ENCODE measurements at regions not wholly inside any gene's neighbourhood (a gene's known extent, or its start where the extent isn't known, plus 50 kb on each side); places are given as distances from the start of the nearest gene placed in this dataset.

DNA sequence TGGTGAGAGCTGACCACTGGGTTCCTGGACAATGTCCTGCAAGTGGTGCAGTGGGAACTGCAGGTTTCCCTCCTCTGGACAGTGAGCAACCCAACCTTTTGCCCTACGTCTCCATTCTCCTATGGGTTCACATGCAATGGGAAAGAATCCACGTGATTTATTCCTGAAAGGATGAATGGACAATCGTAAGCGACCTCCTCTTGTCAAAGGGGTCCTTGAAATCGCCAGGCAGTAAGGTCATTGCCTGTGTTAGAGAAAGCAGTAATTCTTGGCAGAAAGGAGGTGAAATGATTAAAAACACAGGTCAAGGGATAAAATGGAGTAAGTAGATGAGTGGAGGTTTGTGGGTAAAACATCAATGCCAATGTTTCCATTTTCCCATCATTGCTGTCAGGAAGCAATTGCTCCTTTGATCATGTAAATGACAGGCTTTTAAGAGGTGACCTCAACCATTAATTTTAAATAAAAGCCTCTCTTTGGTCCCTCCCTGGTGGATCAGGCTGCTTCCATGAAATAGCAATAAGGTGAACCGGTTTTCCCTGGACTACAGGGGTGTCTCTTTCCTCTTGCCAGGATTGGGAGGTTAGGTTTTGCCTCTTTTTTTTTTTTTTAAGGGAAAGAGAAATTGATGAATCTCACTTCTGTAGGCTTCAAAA is 330.0 kb upstream of the PRKCQ start:
- Mint-ChIP-seq H3K36me3 (no peaks in the 10 kb centered on the region), H3K4me3 (no peak overlapping the region), H3K27ac (no peak overlapping the region), H3K27me3 (ENCODE audit: insufficient read depth, low read depth) (peaks cover 2% of the 10 kb centered on the region), H3K9me3 (peaks cover 3% of the 10 kb centered on the region), H3K4me1 (no peaks in the 10 kb centered on the region)
- Histone ChIP-seq H3K27me3 (no peaks in the 10 kb centered on the region), H3K4me1 (no peaks in the 10 kb centered on the region), H3K36me3 (no peaks in the 10 kb centered on the region), H3K9me3 (ENCODE audit: low read depth) (no peaks in the 10 kb centered on the region), H3F3A (ENCODE audit: low read depth) (no peaks in the 10 kb centered on the region), H3K4me3 (no peak overlapping the region), H3K9ac (no peak overlapping the region), H2AFZ (replicated peaks) (no peak overlapping the region), H3K4me2 (no peak overlapping the region), H4K20me1 (ENCODE audit: low read depth) (no peaks in the 10 kb centered on the region), H3K27ac (no peak overlapping the region), H3K79me2 (ENCODE audit: low read depth) (no peaks in the 10 kb centered on the region)
- TF ChIP-seq EZH2phosphoT487 (IDR thresholded peaks at IDR 0.05) (no peak), EZH2 (IDR thresholded peaks at IDR 0.05) (no peak)
- TF ChIP-seq, protein P1, sequence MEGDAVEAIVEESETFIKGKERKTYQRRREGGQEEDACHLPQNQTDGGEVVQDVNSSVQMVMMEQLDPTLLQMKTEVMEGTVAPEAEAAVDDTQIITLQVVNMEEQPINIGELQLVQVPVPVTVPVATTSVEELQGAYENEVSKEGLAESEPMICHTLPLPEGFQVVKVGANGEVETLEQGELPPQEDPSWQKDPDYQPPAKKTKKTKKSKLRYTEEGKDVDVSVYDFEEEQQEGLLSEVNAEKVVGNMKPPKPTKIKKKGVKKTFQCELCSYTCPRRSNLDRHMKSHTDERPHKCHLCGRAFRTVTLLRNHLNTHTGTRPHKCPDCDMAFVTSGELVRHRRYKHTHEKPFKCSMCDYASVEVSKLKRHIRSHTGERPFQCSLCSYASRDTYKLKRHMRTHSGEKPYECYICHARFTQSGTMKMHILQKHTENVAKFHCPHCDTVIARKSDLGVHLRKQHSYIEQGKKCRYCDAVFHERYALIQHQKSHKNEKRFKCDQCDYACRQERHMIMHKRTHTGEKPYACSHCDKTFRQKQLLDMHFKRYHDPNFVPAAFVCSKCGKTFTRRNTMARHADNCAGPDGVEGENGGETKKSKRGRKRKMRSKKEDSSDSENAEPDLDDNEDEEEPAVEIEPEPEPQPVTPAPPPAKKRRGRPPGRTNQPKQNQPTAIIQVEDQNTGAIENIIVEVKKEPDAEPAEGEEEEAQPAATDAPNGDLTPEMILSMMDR (IDR thresholded peaks at IDR 0.05): no peak
- no peak for DNase-seq (ENCODE audit: low spot score)

DNA sequence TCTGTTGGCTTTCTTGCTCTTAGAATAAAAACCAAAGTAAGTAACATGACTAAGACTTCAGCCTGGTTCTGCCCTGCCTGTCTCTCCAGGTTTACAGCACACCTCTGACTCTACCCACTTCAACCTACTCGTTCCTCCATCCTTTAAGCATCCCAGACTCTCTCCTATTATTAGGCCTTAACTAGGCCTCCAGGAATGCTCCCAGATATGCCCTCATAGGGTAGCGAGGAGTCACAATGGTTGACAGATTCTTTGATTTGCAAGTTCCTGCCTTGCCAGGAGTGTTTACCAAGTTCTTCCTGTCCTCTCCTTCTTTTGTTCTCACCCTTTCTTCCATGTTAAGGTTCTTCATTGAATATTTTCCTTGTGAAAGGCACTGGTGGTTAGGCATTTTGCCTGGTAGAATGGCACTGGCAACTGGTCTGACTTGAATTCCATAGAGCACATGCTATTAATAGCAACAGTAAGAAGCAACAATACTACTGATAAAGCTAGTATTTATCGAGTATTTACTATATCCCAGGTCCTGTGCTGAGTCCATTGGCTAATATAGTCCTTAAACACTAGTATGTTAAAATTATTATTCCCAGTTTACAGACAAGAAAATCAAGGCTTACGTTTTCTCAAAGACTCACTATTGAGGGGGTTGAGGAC is 327.9 kb upstream of the PRKCQ start:
- Histone ChIP-seq H2AFZ (replicated peaks) (no peak overlapping the region), H3K9ac (no peak overlapping the region), H3K27ac (no peak overlapping the region), H3K9me3 (ENCODE audit: low read depth) (no peaks in the 10 kb centered on the region), H3K36me3 (no peaks in the 10 kb centered on the region), H3F3A (ENCODE audit: low read depth) (no peaks in the 10 kb centered on the region), H3K4me3 (no peak overlapping the region), H3K27me3 (no peaks in the 10 kb centered on the region), H3K4me1 (no peaks in the 10 kb centered on the region), H3K4me2 (no peak overlapping the region), H4K20me1 (ENCODE audit: low read depth) (no peaks in the 10 kb centered on the region), H3K79me2 (ENCODE audit: low read depth) (no peaks in the 10 kb centered on the region)
- H3K4me1 Mint-ChIP-seq: no peaks in the 10 kb centered on the region
- no peak for TF ChIP-seq EZH2 (IDR thresholded peaks at IDR 0.05)
- TF ChIP-seq, protein P1 (IDR thresholded peaks at IDR 0.05): no peak
- TF ChIP-seq EZH2phosphoT487 (IDR thresholded peaks at IDR 0.05): no peak
- H3K27ac Mint-ChIP-seq: no peak overlapping the region
- H3K4me3 Mint-ChIP-seq: no peak overlapping the region
- peaks cover 5% of the 10 kb centered on the region for H3K27me3 Mint-ChIP-seq (ENCODE audit: insufficient read depth, low read depth)
- DNase-seq (ENCODE audit: low spot score): no peak
- H3K9me3 Mint-ChIP-seq: peaks cover 5% of the 10 kb centered on the region
- no peaks in the 10 kb centered on the region for H3K36me3 Mint-ChIP-seq

DNA sequence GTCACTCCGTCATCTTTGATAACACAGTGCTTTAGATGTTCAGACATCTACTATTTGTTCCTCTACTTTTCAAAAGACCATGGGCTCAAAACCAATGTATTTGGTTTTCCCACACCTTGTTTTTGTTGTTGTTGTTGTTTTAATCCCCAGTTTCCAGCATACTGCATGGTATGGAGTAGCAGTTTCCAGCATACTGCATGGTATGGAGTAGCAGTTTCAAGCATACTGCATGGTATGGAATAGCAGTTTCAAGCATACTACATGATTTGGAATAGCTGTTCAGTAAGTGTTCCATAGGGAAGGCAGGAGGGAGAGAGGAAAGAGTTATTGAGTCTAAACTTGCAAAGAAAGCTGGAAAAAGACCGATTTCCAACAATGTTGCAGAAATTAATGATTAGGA is 314.3 kb upstream of the PRKCQ start:
- Histone ChIP-seq H3K9me3 (ENCODE audit: low read depth) (no peaks in the 10 kb centered on the region), H3F3A (ENCODE audit: low read depth) (no peaks in the 10 kb centered on the region), H3K79me2 (ENCODE audit: low read depth) (no peaks in the 10 kb centered on the region), H2AFZ (replicated peaks) (no peak overlapping the region), H3K4me2 (no peak overlapping the region), H3K36me3 (no peaks in the 10 kb centered on the region), H3K4me3 (no peak overlapping the region), H3K27ac (no peak overlapping the region), H4K20me1 (ENCODE audit: low read depth) (no peaks in the 10 kb centered on the region), H3K4me1 (no peaks in the 10 kb centered on the region), H3K9ac (no peak overlapping the region), H3K27me3 (no peaks in the 10 kb centered on the region)
- H3K36me3 Mint-ChIP-seq: no peaks in the 10 kb centered on the region
- no peak overlapping the region for H3K27ac Mint-ChIP-seq
- TF ChIP-seq EZH2 (IDR thresholded peaks at IDR 0.05) (no peak), EZH2phosphoT487 (IDR thresholded peaks at IDR 0.05) (no peak)
- TF ChIP-seq, protein P1 (IDR thresholded peaks at IDR 0.05): no peak
- peaks cover 13% of the 10 kb centered on the region for H3K4me1 Mint-ChIP-seq
- peaks cover 3% of the 10 kb centered on the region for H3K27me3 Mint-ChIP-seq (ENCODE audit: insufficient read depth, low read depth)
- H3K9me3 Mint-ChIP-seq: no peaks in the 10 kb centered on the region
- DNase-seq (ENCODE audit: low spot score): no peak
- H3K4me3 Mint-ChIP-seq: no peak overlapping the region

All from neural progenitor cell (in vitro differentiated cells).